ENCODE measurements at regions not wholly inside any gene's neighbourhood (a gene's known extent, or its start where the extent isn't known, plus 50 kb on each side); places are given as distances from the start of the nearest gene placed in this dataset.
A peak's percentile ranks its signal among the peaks of the same experiment; 100 is the strongest.

DNA sequence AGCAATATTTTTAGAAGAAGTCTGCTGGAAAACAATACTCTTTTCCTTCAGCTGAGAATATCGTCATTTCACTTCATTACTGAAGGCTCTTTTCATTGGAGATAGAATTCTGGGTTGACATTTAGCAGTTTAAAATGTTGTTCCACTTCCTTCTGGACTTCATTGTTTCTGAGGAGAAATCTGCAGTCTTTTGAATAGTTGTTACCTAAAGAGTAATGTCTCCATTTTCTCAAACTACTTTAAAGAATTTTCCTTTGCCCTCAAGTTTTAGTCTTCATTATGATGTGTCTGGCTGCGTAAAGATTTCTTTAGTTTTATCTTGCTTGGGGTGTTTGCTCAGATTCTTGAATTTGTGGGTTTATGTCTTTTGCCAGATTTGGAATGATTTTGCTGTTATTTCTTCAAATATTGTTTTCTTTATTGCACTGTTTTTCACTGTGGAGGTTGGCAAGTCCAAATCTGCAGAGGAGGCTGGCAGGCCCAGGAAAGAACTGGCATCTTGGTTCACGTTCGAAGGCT is 136.3 kb downstream of the DNAJB6 start (continued):
- no peak for TF ChIP-seq ZNF462 (CRISPR knock-in tag; IDR thresholded peaks at IDR 0.05)
- TF ChIP-seq CTCF (conservative IDR thresholded peaks at IDR 0.05; ENCODE audit: low read depth in 2 of 2) = no peak
- TF ChIP-seq POLR2AphosphoS5 (IDR thresholded peaks at IDR 0.05; ENCODE audit: low read depth) = no peak
- no peak for TF ChIP-seq EZH2phosphoT487 (IDR thresholded peaks at IDR 0.05; ENCODE audit: unreplicated experiment)

DNA sequence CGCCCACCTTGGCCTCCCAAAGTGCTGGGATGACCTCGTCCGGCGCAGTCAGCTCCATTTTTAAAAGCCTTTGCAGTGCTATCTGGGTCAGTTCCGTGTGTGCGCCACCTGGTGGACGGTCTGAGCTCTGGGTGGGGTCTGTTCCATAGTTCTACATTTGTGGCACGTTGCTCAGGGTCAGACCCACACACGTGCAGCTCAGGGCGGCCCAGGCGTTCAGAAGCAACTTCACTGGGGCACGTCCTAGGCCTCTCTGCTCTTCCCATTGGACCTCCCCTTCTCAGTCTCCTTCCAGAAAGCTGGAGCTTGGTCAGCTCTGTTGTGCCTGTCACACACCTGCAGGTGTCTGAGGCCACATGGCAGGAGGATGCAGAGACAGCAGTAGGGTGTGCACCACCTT is 137.9 kb downstream of the DNAJB6 start:
- peaks cover 61% of the 10 kb centered on the region for H3K36me3 Mint-ChIP-seq (ENCODE audit: low read depth)
- no peak overlapping the region for H3K4me2 ChIP-seq
- no peaks in the 10 kb centered on the region for H3F3A ChIP-seq (replicated peaks; ENCODE audit: low read depth)
- H3K4me3 ChIP-seq = no peak overlapping the region
- no peak for TF ChIP-seq REST (IDR thresholded peaks at IDR 0.05; ENCODE audit: unreplicated experiment)
- TF ChIP-seq CTCF (conservative IDR thresholded peaks at IDR 0.05; ENCODE audit: low read depth in 2 of 2) = peak; percentile 72 to 74
- TF ChIP-seq ZNF331 (CRISPR knock-in tag; IDR thresholded peaks at IDR 0.05; ENCODE audit: low read depth) = no peak
- no peak for TF ChIP-seq ETS1 (IDR thresholded peaks at IDR 0.05)
- no peak for TF ChIP-seq ZNF114 (CRISPR knock-in tag; IDR thresholded peaks at IDR 0.05)
- no peak overlapping the region for H3K27ac ChIP-seq (ENCODE audit: low read depth)
- no peak overlapping the region for H3K4me3 Mint-ChIP-seq
- peaks cover 11% of the 10 kb centered on the region for H3K27me3 Mint-ChIP-seq (ENCODE audit: insufficient read depth, low read depth, poor library complexity)
- no peaks in the 10 kb centered on the region for H3K27me3 ChIP-seq (ENCODE audit: insufficient read depth)
- H4K20me1 ChIP-seq (replicated peaks; ENCODE audit: insufficient read depth) = no peaks in the 10 kb centered on the region
- peaks cover 4% of the 10 kb centered on the region for H3K9me3 Mint-ChIP-seq
- H3K4me1 ChIP-seq (ENCODE audit: insufficient read depth) = no peaks in the 10 kb centered on the region
- no peaks in the 10 kb centered on the region for H3K9me2 ChIP-seq (ENCODE audit: insufficient read depth)
- no peak overlapping the region for H3K27ac Mint-ChIP-seq
- no peaks in the 10 kb centered on the region; the same call in 1 of the 2 replicates for H3K36me3 ChIP-seq (ENCODE audit: insufficient read depth)
- H2AFZ ChIP-seq = no peak overlapping the region
- H3K4me1 Mint-ChIP-seq = no peaks in the 10 kb centered on the region
- H3K79me2 ChIP-seq (replicated peaks; ENCODE audit: insufficient read depth) = no peaks in the 10 kb centered on the region
- DNase-seq (ENCODE audit: low spot score) (peak; percentile 70), ATAC-seq (peak; percentile 68)

Data from GM23338 (cell line).